Smooth muscle cell (in vitro differentiated cells): ENCODE measurements at regions not wholly inside any gene's neighbourhood (a gene's known extent, or its start where the extent isn't known, plus 50 kb on each side); places are given as distances from the start of the nearest gene placed in this dataset.

ENCODE experiments used
- DNase-seq: peaks from one replicate; lab custom pipeline; 2025; ENCODE audit not compliant: unreplicated experiment; lab: John Stamatoyannopoulos, UW
- H2AFZ ChIP-seq: fragments of 200-600 bp; sonication (generic); 2 replicates; pipeline ENCODE4 v1.6.0; 2016; ENCODE audit warnings: antibody characterized with exemption, low read depth, mild to moderate bottlenecking
- H3F3A ChIP-seq: fragments of 200-600 bp; sonication (generic); 2 replicates; pipeline ENCODE4 v1.6.0; 2017; ENCODE audit warnings: antibody characterized with exemption, low read depth
- H3K27ac ChIP-seq: fragments of 200-600 bp; sonication (generic); 2 replicates; pipeline ENCODE4 v1.5.1; 2016; ENCODE audit warnings: low read depth, mild to moderate bottlenecking
- H3K27me3 ChIP-seq: fragments of 200-600 bp; sonication (generic); 2 replicates; pipeline ENCODE4 v1.6.1; 2016; ENCODE audit warnings: low read depth, mild to moderate bottlenecking
- H3K36me3 ChIP-seq: fragments of 200-600 bp; sonication (generic); 2 replicates; pipeline ENCODE4 v1.5.1; 2016; ENCODE audit warnings: low read depth
- H3K4me1 ChIP-seq: fragments of 200-600 bp; sonication (generic); 2 replicates; pipeline ENCODE4 v1.5.1; 2016; ENCODE audit warnings: low read depth
- H3K4me2 ChIP-seq: fragments of 200-600 bp; sonication (generic); 2 replicates; pipeline ENCODE4 v1.6.0; 2016; ENCODE audit warnings: mild to moderate bottlenecking
- H3K4me3 ChIP-seq: fragments of 200-600 bp; sonication (generic); 2 replicates; pipeline ENCODE4 v1.5.1; 2016; ENCODE audit warnings: mild to moderate bottlenecking
- H3K79me2 ChIP-seq: fragments of 200-600 bp; sonication (generic); 2 replicates; pipeline ENCODE4 v1.6.0; 2016; ENCODE audit warnings: low read depth, mild to moderate bottlenecking
- H3K9ac ChIP-seq: fragments of 200-600 bp; sonication (generic); 2 replicates; pipeline ENCODE4 v1.6.0; 2016; ENCODE audit warnings: low read depth
- H3K9me3 ChIP-seq: fragments of 200-600 bp; sonication (generic); replicated peaks from 2 replicates; pipeline ENCODE4 v1.5.1; 2016; ENCODE audit warnings: low read depth
- H4K20me1 ChIP-seq: fragments of 200-600 bp; sonication (generic); 2 replicates; pipeline ENCODE4 v1.6.0; 2016; ENCODE audit warnings: low read depth
- CTCF ChIP-seq: fragments of 200-600 bp; sonication (generic); IDR thresholded peaks from 2 replicates; pipeline ENCODE4 v1.5.1; 2017; ENCODE audit warnings: borderline replicate concordance, mild to moderate bottlenecking, antibody characterized with exemption; ENCODE audit not compliant: insufficient read depth, poor library complexity, severe bottlenecking
- WGBS: methylation state at CpG from one replicate; pipeline ENCODE4 v1.1.7; 2016; ENCODE audit warnings: low lambda C conversion rate; 5-methylcytosine and 5-hydroxymethylcytosine counted together

GRCh38 chr4:19783667-19784223 lies 468.0 kb upstream of the SLIT2 start:
- H4K20me1 ChIP-seq: no peaks in the 10 kb centered on the region
- no peaks in the 10 kb centered on the region for H3K27me3 ChIP-seq
- H3K79me2 ChIP-seq: no peaks in the 10 kb centered on the region
- no peaks in the 10 kb centered on the region for H3F3A ChIP-seq
- no peak overlapping the region for H3K9ac ChIP-seq
- no peak for DNase-seq
- H3K27ac ChIP-seq: no peak overlapping the region
- H3K4me2 ChIP-seq: no peak overlapping the region
- H3K36me3 ChIP-seq: no peaks in the 10 kb centered on the region
- no peaks in the 10 kb centered on the region for H3K4me1 ChIP-seq
- H3K9me3 ChIP-seq: no peaks in the 10 kb centered on the region
- H3K4me3 ChIP-seq: no peak overlapping the region
- WGBS: 88% methylated on average over 4 of the region's 4 CpGs
- H2AFZ ChIP-seq: no peak overlapping the region
- no peak for TF ChIP-seq CTCF

GRCh38 chr4:19780871-19781270 lies 470.8 kb upstream of the SLIT2 start:
- Histone ChIP-seq H3K79me2 (no peaks in the 10 kb centered on the region), H3F3A (no peaks in the 10 kb centered on the region), H3K4me3 (no peak overlapping the region), H3K36me3 (no peaks in the 10 kb centered on the region), H4K20me1 (no peaks in the 10 kb centered on the region), H3K4me1 (no peaks in the 10 kb centered on the region), H3K9me3 (no peaks in the 10 kb centered on the region), H3K27me3 (no peaks in the 10 kb centered on the region), H3K4me2 (no peak overlapping the region), H3K27ac (no peak overlapping the region), H3K9ac (no peak overlapping the region), H2AFZ (no peak overlapping the region)
- DNase-seq: no peak
- WGBS: 84% methylated on average over 3 of the region's 3 CpGs
- no peak for TF ChIP-seq CTCF

- Histone ChIP-seq H3K9me3 (no peaks in the 10 kb centered on the region), H3K4me2 (no peak overlapping the region), H2AFZ (no peak overlapping the region), H4K20me1 (no peaks in the 10 kb centered on the region), H3F3A (no peaks in the 10 kb centered on the region), H3K79me2 (no peaks in the 10 kb centered on the region), H3K9ac (no peak overlapping the region), H3K27ac (no peak overlapping the region), H3K36me3 (no peaks in the 10 kb centered on the region), H3K4me1 (no peaks in the 10 kb centered on the region), H3K4me3 (no peak overlapping the region), H3K27me3 (no peaks in the 10 kb centered on the region)
- TF ChIP-seq CTCF: no peak
- no peak for DNase-seq
These were observed 474.8 kb upstream of the SLIT2 start for GRCh38 chr4:19776929-19777328.

GRCh38 chr4:19776021-19776459 lies 475.7 kb upstream of the SLIT2 start:
- Histone ChIP-seq H3K4me2 (no peak overlapping the region), H3K79me2 (no peaks in the 10 kb centered on the region), H4K20me1 (no peaks in the 10 kb centered on the region), H2AFZ (no peak overlapping the region), H3K4me3 (no peak overlapping the region), H3K27ac (no peak overlapping the region), H3F3A (no peaks in the 10 kb centered on the region), H3K9me3 (no peaks in the 10 kb centered on the region), H3K27me3 (no peaks in the 10 kb centered on the region), H3K4me1 (no peaks in the 10 kb centered on the region), H3K9ac (no peak overlapping the region), H3K36me3 (no peaks in the 10 kb centered on the region)
- WGBS: 73% methylated on average over 10 of the region's 10 CpGs
- no peak for DNase-seq
- no peak for TF ChIP-seq CTCF
